A549 (cell line): ENCODE measurements at regions not wholly inside any gene's neighbourhood (a gene's known extent, or its start where the extent isn't known, plus 50 kb on each side); places are given as distances from the start of the nearest gene placed in this dataset.

Experiments
- CBX2 ChIP-seq: fragments of 200-600 bp; sonication (generic); IDR thresholded peaks from 2 replicates; pipeline ENCODE4 v1.6.1; 2016; ENCODE audit warnings: low read depth, mild to moderate bottlenecking, borderline replicate concordance
- CEBPB ChIP-seq, 2 experiments: fragments of >200 bp in 1 of 2; sonication (Bioruptor Twin) in 1 of 2; formaldehyde crosslinking in 1 of 2; IDR thresholded peaks; 2 replicates each; pipeline ENCODE4 v1.6.1; 2012 to 2016
- ESRRA ChIP-seq: fragments of 150-350 bp; IDR thresholded peaks from 2 replicates; pipeline ENCODE4 v1.6.1; 2014; ENCODE audit warnings: mild to moderate bottlenecking, low read length, borderline replicate concordance
- HOXA7 ChIP-seq: fragments of 250-450 bp; sonication (Bioruptor Pico); IDR thresholded peaks from 2 replicates; pipeline ENCODE4 v1.5.0; 2020; ENCODE audit warnings: mild to moderate bottlenecking, moderate library complexity
- RAD21 ChIP-seq, 2 experiments: fragments of >200 bp in 1 of 2; sonication (Bioruptor Twin) in 1 of 2; formaldehyde crosslinking in 1 of 2; IDR thresholded peaks in 1 of 2; conservative IDR thresholded peaks in 1 of 2; 2 replicates in 1 of 2; 3 replicates in 1 of 2; pipeline ENCODE4 v1.6.1; 2012 to 2018; ENCODE audit warnings: inconsistent platforms in 1 of 2
- RNF2 ChIP-seq: fragments of 200-600 bp; sonication (generic); IDR thresholded peaks from 2 replicates; pipeline ENCODE4 v1.6.1; 2016; ENCODE audit warnings: low read depth, mild to moderate bottlenecking, antibody characterized with exemption, moderate library complexity, borderline replicate concordance
- SMC3 ChIP-seq: fragments of >200 bp; sonication (Bioruptor Twin); formaldehyde crosslinking; IDR thresholded peaks from 3 replicates; pipeline ENCODE4 v1.6.1; 2018; ENCODE audit warnings: inconsistent platforms
- TF ChIP-seq, protein P1 (sequence below): fragments of >200 bp; sonication (Bioruptor Twin); formaldehyde crosslinking; IDR thresholded peaks from 3 replicates; pipeline ENCODE4 v1.5.1; 2016
- TF ChIP-seq, protein P2 (sequence below): IDR thresholded peaks from 2 replicates; pipeline ENCODE4 v1.6.1; 2012
- TF ChIP-seq, protein P3 (sequence below): fragments of 150-350 bp; IDR thresholded peaks from 2 replicates; pipeline ENCODE4 v1.6.1; 2014; ENCODE audit warnings: low read depth, mild to moderate bottlenecking, low read length

DNA sequence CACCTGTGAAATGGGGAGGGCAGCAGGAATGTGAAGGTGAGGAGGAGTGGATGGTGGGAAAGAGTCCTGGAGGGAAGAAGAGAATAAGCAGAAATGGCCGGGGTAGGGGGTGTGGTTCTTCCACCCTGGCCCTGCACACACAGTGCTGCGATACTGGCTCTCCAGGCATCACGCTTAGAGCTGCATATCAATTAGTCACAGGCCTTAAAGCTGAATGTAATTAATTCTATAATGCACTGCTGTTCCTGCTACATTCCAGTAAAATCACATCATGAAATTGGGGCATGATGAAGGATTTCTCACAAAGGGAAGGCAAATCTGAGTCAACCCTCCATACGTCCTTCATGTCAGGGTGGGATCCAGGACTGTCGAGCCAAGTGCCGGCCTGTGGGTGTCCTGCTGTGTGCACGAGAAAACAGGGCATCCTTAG lies 566.1 kb downstream of the BCL11B start:
- TF ChIP-seq, protein P1, sequence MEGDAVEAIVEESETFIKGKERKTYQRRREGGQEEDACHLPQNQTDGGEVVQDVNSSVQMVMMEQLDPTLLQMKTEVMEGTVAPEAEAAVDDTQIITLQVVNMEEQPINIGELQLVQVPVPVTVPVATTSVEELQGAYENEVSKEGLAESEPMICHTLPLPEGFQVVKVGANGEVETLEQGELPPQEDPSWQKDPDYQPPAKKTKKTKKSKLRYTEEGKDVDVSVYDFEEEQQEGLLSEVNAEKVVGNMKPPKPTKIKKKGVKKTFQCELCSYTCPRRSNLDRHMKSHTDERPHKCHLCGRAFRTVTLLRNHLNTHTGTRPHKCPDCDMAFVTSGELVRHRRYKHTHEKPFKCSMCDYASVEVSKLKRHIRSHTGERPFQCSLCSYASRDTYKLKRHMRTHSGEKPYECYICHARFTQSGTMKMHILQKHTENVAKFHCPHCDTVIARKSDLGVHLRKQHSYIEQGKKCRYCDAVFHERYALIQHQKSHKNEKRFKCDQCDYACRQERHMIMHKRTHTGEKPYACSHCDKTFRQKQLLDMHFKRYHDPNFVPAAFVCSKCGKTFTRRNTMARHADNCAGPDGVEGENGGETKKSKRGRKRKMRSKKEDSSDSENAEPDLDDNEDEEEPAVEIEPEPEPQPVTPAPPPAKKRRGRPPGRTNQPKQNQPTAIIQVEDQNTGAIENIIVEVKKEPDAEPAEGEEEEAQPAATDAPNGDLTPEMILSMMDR: no peak
- TF ChIP-seq CBX2 (no peak), HOXA7 (CRISPR knock-in tag) (no peak), RAD21 (conservative IDR thresholded peaks at IDR 0.05 in 1 of 2, IDR thresholded peaks at IDR 0.05 in 1 of 2) (no peak), SMC3 (no peak), ESRRA (no peak), RNF2 (no peak), CEBPB (IDR thresholded peaks at IDR 0.05) (no peak)
- TF ChIP-seq, protein P2, sequence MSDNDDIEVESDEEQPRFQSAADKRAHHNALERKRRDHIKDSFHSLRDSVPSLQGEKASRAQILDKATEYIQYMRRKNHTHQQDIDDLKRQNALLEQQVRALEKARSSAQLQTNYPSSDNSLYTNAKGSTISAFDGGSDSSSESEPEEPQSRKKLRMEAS: no peak
- TF ChIP-seq, protein P3, sequence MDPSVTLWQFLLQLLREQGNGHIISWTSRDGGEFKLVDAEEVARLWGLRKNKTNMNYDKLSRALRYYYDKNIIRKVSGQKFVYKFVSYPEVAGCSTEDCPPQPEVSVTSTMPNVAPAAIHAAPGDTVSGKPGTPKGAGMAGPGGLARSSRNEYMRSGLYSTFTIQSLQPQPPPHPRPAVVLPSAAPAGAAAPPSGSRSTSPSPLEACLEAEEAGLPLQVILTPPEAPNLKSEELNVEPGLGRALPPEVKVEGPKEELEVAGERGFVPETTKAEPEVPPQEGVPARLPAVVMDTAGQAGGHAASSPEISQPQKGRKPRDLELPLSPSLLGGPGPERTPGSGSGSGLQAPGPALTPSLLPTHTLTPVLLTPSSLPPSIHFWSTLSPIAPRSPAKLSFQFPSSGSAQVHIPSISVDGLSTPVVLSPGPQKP: no peak
